SK-N-SH (cell line): ENCODE measurements at regions not wholly inside any gene's neighbourhood (a gene's known extent, or its start where the extent isn't known, plus 50 kb on each side); places are given as distances from the start of the nearest gene placed in this dataset.

Source experiments
- CTCF ChIA-PET: fragments of 300-600, 350-600 bp; formaldehyde crosslinking; extraction: SDS; loops from one replicate; lab custom pipeline; 2021; lab: Yijun Ruan, JAX
- POLR2A ChIA-PET: fragments of 350-600 bp; sonication (Branson Sonifier 250); formaldehyde crosslinking; extraction: SDS; loops from one replicate; lab custom pipeline; 2020; ENCODE audit warnings: antibody characterized with exemption, inconsistent platforms; lab: Yijun Ruan, JAX
- DNase-seq: peaks from one replicate; pipeline ENCODE4 v3.0.0; 2012
- H2AFZ ChIP-seq: fragments of 200-600 bp; sonication (generic); 2 replicates; pipeline ENCODE4 v1.8.1; 2016; ENCODE audit warnings: antibody characterized with exemption, mild to moderate bottlenecking, low read depth
- H3F3A ChIP-seq: fragments of 200-600 bp; sonication (generic); replicated peaks from 2 replicates; pipeline ENCODE3; 2016; ENCODE audit warnings: antibody characterized with exemption, mild to moderate bottlenecking; ENCODE audit not compliant: insufficient read depth
- H3K27ac ChIP-seq, 2 experiments: fragments of 200-500 bp in 1 of 2; fragments of 200-600 bp in 1 of 2; sonication (Bioruptor generic) in 1 of 2; sonication (generic), shearing (Covaris generic) in 1 of 2; 2 replicates each; pipeline versions ENCODE4 v1.5.1 to v1.6.1; 2014 to 2016; ENCODE audit warnings: low read depth in 2 of 2, inconsistent platforms in 1 of 2, low read length in 1 of 2, mild to moderate bottlenecking in 1 of 2, mixed read lengths in 1 of 2
- H3K27me3 ChIP-seq: fragments of 200-600 bp; sonication (generic), shearing (Covaris generic); 2 replicates; pipeline ENCODE4 v1.6.1; 2016; ENCODE audit warnings: mixed run types; ENCODE audit not compliant: insufficient read depth
- H3K36me3 ChIP-seq, 2 experiments: fragments of 200-500 bp in 1 of 2; fragments of 200-600 bp in 1 of 2; sonication (Bioruptor generic) in 1 of 2; sonication (generic) in 1 of 2; replicated peaks in 1 of 2; 2 replicates each; pipeline versions ENCODE3 to v1.5.1; 2014 to 2016; ENCODE audit warnings: low read length in 1 of 2, mild to moderate bottlenecking in 1 of 2; ENCODE audit not compliant: insufficient read depth in 2 of 2, control insufficient read depth in 1 of 2
- H3K4me1 ChIP-seq, 2 experiments: fragments of 200-500 bp in 1 of 2; fragments of 200-600 bp in 1 of 2; sonication (Bioruptor generic) in 1 of 2; sonication (generic), shearing (Covaris generic) in 1 of 2; 2 replicates each; pipeline versions ENCODE4 v1.5.1 to v1.6.1; 2014 to 2016; ENCODE audit warnings: low read depth in 1 of 2, low read length in 1 of 2, mixed run types in 1 of 2; ENCODE audit not compliant: insufficient read depth in 2 of 2, control insufficient read depth in 1 of 2
- H3K4me2 ChIP-seq: fragments of 200-600 bp; sonication (generic), shearing (Covaris generic); 2 replicates; pipeline ENCODE4 v1.6.1; 2017; ENCODE audit warnings: mixed run types
- H3K4me3 ChIP-seq, 2 experiments: fragments of 200-500 bp in 1 of 2; fragments of 200-600 bp in 1 of 2; sonication (Bioruptor generic) in 1 of 2; sonication (generic), shearing (Covaris generic) in 1 of 2; 2 replicates each; pipeline versions ENCODE4 v1.5.1 to v1.8.1; 2014 to 2016; ENCODE audit warnings: low read depth in 2 of 2, inconsistent platforms in 1 of 2, low read length in 1 of 2, mild to moderate bottlenecking in 1 of 2, mixed read lengths in 1 of 2, moderate library complexity in 1 of 2
- H3K79me2 ChIP-seq: fragments of 200-600 bp; sonication (generic); 2 replicates; pipeline ENCODE4 v1.8.1; 2017; ENCODE audit warnings: mild to moderate bottlenecking; ENCODE audit not compliant: insufficient read depth
- H3K9ac ChIP-seq: fragments of 200-600 bp; sonication (generic); 2 replicates; pipeline ENCODE4 v1.6.1; 2017; ENCODE audit warnings: mixed run types
- H3K9me2 ChIP-seq: fragments of 200-600 bp; sonication (generic); 2 replicates; pipeline ENCODE4 v1.6.1; 2017; ENCODE audit warnings: mixed run types
- H3K9me3 ChIP-seq: fragments of 200-600 bp; sonication (generic); 2 replicates; pipeline ENCODE4 v1.6.1; 2017; ENCODE audit warnings: mixed run types, mild to moderate bottlenecking, moderate library complexity
- H4K20me1 ChIP-seq: fragments of 200-600 bp; sonication (generic); 2 replicates; pipeline ENCODE4 v1.6.1; 2017; ENCODE audit warnings: mild to moderate bottlenecking, mixed run types; ENCODE audit not compliant: insufficient read depth
- CHD2 ChIP-seq: fragments of 150-350 bp; IDR thresholded peaks from 2 replicates; pipeline ENCODE4 v1.6.1; 2018; ENCODE audit warnings: low read length; ENCODE audit not compliant: partially characterized antibody
- EP300 ChIP-seq, 2 experiments: IDR thresholded peaks; 2 replicates each; pipeline versions ENCODE4 v1.4.0 to v1.6.1; 2012; ENCODE audit warnings: borderline replicate concordance in 1 of 2, low read depth in 1 of 2, low read length in 1 of 2
- FOXJ3 ChIP-seq: sonication (generic); formaldehyde crosslinking; IDR thresholded peaks from 2 replicates; pipeline ENCODE4 v1.5.1; 2020; ENCODE audit warnings: mild to moderate bottlenecking, missing genetic modification reagents
- FOXM1 ChIP-seq: IDR thresholded peaks from 2 replicates; pipeline ENCODE4 v1.4.0; 2012; ENCODE audit warnings: low read depth, mild to moderate bottlenecking
- GATA2 ChIP-seq: sonication (generic); formaldehyde crosslinking; IDR thresholded peaks from 2 replicates; pipeline ENCODE4 v1.5.0; 2020; ENCODE audit warnings: mild to moderate bottlenecking, missing genetic modification reagents
- JUND ChIP-seq: IDR thresholded peaks from 2 replicates; pipeline ENCODE4 v1.4.0; 2012
- MEF2A ChIP-seq: IDR thresholded peaks from 2 replicates; pipeline ENCODE4 v1.4.0; 2012; ENCODE audit warnings: low read depth, borderline replicate concordance
- MXI1 ChIP-seq: IDR thresholded peaks from 2 replicates; pipeline ENCODE4 v1.6.1; 2012; ENCODE audit warnings: mild to moderate bottlenecking, low read depth, low read length, improper control_type of control experiment
- NFIC ChIP-seq: IDR thresholded peaks from 2 replicates; pipeline ENCODE4 v1.4.0; 2012; ENCODE audit warnings: borderline replicate concordance
- POLR2AphosphoS5 ChIP-seq: IDR thresholded peaks from 2 replicates; pipeline ENCODE4 v1.6.1; 2012; ENCODE audit warnings: low read depth, low read length
- RXRA ChIP-seq: IDR thresholded peaks from 2 replicates; pipeline ENCODE4 v1.4.0; 2012; ENCODE audit warnings: low read depth, mild to moderate bottlenecking, borderline replicate concordance
- SIN3A ChIP-seq: IDR thresholded peaks from 2 replicates; pipeline ENCODE4 v1.6.1; 2012; ENCODE audit warnings: low read depth, mild to moderate bottlenecking, low read length, moderate library complexity, borderline replicate concordance
- TAF1 ChIP-seq: IDR thresholded peaks from 2 replicates; pipeline ENCODE4 v1.6.1; 2012; ENCODE audit warnings: low read depth, mild to moderate bottlenecking, low read length, moderate library complexity, borderline replicate concordance
- TEAD4 ChIP-seq: IDR thresholded peaks from 2 replicates; pipeline ENCODE4 v1.4.0; 2012; ENCODE audit warnings: mild to moderate bottlenecking, borderline replicate concordance; ENCODE audit not compliant: insufficient read depth
- YY1 ChIP-seq: IDR thresholded peaks from 2 replicates; pipeline ENCODE4 v1.4.0; 2012; ENCODE audit warnings: low read depth, mild to moderate bottlenecking
- WGBS: methylation state at CpG from one replicate; pipeline ENCODE4 v1.1.6; 2017; ENCODE audit warnings: low lambda C conversion rate; 5-methylcytosine and 5-hydroxymethylcytosine counted together
- TF ChIP-seq, protein P1 (sequence below): IDR thresholded peaks from 2 replicates; pipeline ENCODE4 v1.6.1; 2012; ENCODE audit warnings: mild to moderate bottlenecking, low read depth, low read length, moderate library complexity
- TF ChIP-seq, protein P2 (sequence below): fragments of 150-350 bp; IDR thresholded peaks from 2 replicates; pipeline ENCODE4 v1.6.1; 2016; ENCODE audit warnings: mild to moderate bottlenecking, low read depth, low read length
- TF ChIP-seq, protein P3 (sequence below): fragments of 150-350 bp; IDR thresholded peaks from 2 replicates; pipeline ENCODE4 v1.6.1; 2017; ENCODE audit warnings: antibody characterized with exemption, low read length, low read depth, borderline replicate concordance
- TF ChIP-seq, protein P4 (sequence below): IDR thresholded peaks from 2 replicates; pipeline ENCODE4 v1.4.0; 2012; ENCODE audit warnings: low read depth
- TF ChIP-seq, protein P5 (sequence below): IDR thresholded peaks from 2 replicates; pipeline ENCODE4 v1.4.0; 2012; ENCODE audit warnings: low read depth, borderline replicate concordance

DNA sequence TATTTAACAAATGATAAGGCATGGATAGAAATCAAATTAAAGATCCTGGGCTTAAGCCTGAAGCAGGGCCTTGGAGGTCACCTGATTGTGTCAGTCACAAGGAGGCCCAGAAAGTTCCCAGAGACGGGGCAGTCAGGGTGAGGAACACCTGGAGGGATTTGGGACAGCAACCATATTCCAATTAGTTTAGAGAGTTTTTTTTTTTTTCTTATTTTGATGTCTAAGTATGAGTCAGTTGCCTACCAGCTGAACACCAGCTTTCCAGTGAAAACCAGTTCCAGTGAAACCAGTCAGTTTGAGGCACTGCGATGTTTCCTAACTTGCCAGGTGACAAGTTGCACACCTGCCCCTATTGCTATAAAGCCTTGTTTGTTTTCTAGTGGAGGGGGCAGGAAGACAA lies 350.7 kb upstream of the AZI2 start:
- DNase-seq, result no peak
- Histone ChIP-seq H3K9me3 (no peaks in the 10 kb centered on the region), H3K27ac (no peak overlapping the region), H2AFZ (no peak overlapping the region), H3K9ac (no peak overlapping the region), H3K36me3 (no peaks in the 10 kb centered on the region), H3F3A (no peaks in the 10 kb centered on the region), H3K79me2 (no peaks in the 10 kb centered on the region), H3K4me3 (no peak overlapping the region), H3K4me2 (no peak overlapping the region), H3K9me2 (no peaks in the 10 kb centered on the region), H3K4me1 (no peaks in the 10 kb centered on the region), H3K27me3 (no peaks in the 10 kb centered on the region), H4K20me1 (no peaks in the 10 kb centered on the region)
- WGBS, result 36% methylated on average over 2 of the region's 2 CpGs
- TF ChIP-seq TEAD4, result no peak
- TF ChIP-seq SIN3A, result no peak
- TF ChIP-seq, protein P1, sequence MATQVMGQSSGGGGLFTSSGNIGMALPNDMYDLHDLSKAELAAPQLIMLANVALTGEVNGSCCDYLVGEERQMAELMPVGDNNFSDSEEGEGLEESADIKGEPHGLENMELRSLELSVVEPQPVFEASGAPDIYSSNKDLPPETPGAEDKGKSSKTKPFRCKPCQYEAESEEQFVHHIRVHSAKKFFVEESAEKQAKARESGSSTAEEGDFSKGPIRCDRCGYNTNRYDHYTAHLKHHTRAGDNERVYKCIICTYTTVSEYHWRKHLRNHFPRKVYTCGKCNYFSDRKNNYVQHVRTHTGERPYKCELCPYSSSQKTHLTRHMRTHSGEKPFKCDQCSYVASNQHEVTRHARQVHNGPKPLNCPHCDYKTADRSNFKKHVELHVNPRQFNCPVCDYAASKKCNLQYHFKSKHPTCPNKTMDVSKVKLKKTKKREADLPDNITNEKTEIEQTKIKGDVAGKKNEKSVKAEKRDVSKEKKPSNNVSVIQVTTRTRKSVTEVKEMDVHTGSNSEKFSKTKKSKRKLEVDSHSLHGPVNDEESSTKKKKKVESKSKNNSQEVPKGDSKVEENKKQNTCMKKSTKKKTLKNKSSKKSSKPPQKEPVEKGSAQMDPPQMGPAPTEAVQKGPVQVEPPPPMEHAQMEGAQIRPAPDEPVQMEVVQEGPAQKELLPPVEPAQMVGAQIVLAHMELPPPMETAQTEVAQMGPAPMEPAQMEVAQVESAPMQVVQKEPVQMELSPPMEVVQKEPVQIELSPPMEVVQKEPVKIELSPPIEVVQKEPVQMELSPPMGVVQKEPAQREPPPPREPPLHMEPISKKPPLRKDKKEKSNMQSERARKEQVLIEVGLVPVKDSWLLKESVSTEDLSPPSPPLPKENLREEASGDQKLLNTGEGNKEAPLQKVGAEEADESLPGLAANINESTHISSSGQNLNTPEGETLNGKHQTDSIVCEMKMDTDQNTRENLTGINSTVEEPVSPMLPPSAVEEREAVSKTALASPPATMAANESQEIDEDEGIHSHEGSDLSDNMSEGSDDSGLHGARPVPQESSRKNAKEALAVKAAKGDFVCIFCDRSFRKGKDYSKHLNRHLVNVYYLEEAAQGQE, result no peak
- POLR2A ChIA-PET, result no interaction called here
- CTCF ChIA-PET, result interaction anchor here (0.9 to 1.2 kb wide), 2 partner anchors 12 to 32 kb away, joined by 3 to 4 read pairs; no protein-coding TSS in a partner anchor

DNA sequence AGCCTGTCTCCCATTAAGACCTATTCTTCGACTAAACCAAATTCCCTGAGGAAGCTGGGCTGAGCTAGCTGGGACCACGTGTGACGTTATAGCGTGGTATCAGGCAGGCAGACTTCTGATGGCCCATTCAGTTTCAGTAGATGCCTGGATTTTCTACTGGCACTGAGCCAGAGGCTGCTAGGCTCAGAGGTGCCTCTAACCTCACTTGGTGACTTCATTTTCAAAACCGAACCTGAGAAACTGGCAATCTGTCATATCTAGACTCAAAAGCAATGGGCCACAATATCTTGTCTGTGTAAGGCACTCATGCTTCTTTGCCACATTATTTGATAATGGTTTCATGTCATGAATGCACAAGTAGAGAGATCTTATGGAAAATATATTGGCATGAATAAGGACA lies 352.1 kb upstream of the AZI2 start:
- H3K9me3 ChIP-seq, result no peaks in the 10 kb centered on the region
- H3K9ac ChIP-seq, result no peak overlapping the region
- no peak overlapping the region for H3K27ac ChIP-seq
- H3K9me2 ChIP-seq, result no peaks in the 10 kb centered on the region
- no peak overlapping the region for H3K4me2 ChIP-seq
- WGBS, result 43% methylated on average over 5 of the region's 5 CpGs
- POLR2A ChIA-PET, result no interaction called here
- no peaks in the 10 kb centered on the region for H3F3A ChIP-seq
- H3K36me3 ChIP-seq, result no peaks in the 10 kb centered on the region
- H3K79me2 ChIP-seq, result no peaks in the 10 kb centered on the region
- no peaks in the 10 kb centered on the region for H3K4me1 ChIP-seq
- DNase-seq, result no peak
- no peaks in the 10 kb centered on the region for H3K27me3 ChIP-seq
- CTCF ChIA-PET, result interaction anchor here (0.9 to 1.5 kb wide), 3 partner anchors 33 to 216 kb away, joined by 3 to 6 read pairs (median 4); no protein-coding TSS in a partner anchor
- H4K20me1 ChIP-seq, result no peaks in the 10 kb centered on the region
- H2AFZ ChIP-seq, result no peak overlapping the region
- no peak overlapping the region for H3K4me3 ChIP-seq
- TF ChIP-seq FOXJ3 (CRISPR knock-in tag) (no peak), YY1 (no peak), NFIC (no peak), CHD2 (no peak), POLR2AphosphoS5 (no peak), MEF2A (no peak), GATA2 (CRISPR knock-in tag) (no peak), TAF1 (no peak), EP300 (IDR thresholded peaks at IDR 0.05; ENCODE audit: borderline replicate concordance in 1 of 2, low read depth in 1 of 2, low read length in 1 of 2) (no peak), RXRA (no peak), FOXM1 (no peak), JUND (no peak), MXI1 (no peak)
- TF ChIP-seq, protein P2, sequence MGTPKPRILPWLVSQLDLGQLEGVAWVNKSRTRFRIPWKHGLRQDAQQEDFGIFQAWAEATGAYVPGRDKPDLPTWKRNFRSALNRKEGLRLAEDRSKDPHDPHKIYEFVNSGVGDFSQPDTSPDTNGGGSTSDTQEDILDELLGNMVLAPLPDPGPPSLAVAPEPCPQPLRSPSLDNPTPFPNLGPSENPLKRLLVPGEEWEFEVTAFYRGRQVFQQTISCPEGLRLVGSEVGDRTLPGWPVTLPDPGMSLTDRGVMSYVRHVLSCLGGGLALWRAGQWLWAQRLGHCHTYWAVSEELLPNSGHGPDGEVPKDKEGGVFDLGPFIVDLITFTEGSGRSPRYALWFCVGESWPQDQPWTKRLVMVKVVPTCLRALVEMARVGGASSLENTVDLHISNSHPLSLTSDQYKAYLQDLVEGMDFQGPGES, result no peak
- TF ChIP-seq, protein P3, sequence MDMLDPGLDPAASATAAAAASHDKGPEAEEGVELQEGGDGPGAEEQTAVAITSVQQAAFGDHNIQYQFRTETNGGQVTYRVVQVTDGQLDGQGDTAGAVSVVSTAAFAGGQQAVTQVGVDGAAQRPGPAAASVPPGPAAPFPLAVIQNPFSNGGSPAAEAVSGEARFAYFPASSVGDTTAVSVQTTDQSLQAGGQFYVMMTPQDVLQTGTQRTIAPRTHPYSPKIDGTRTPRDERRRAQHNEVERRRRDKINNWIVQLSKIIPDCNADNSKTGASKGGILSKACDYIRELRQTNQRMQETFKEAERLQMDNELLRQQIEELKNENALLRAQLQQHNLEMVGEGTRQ, result no peak
- TF ChIP-seq, protein P4, sequence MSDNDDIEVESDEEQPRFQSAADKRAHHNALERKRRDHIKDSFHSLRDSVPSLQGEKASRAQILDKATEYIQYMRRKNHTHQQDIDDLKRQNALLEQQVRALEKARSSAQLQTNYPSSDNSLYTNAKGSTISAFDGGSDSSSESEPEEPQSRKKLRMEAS, result no peak
- TF ChIP-seq, protein P5, sequence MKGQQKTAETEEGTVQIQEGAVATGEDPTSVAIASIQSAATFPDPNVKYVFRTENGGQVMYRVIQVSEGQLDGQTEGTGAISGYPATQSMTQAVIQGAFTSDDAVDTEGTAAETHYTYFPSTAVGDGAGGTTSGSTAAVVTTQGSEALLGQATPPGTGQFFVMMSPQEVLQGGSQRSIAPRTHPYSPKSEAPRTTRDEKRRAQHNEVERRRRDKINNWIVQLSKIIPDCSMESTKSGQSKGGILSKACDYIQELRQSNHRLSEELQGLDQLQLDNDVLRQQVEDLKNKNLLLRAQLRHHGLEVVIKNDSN, result no peak
